Epithelial cell of esophagus (primary cell): ENCODE measurements at regions not wholly inside any gene's neighbourhood (a gene's known extent, or its start where the extent isn't known, plus 50 kb on each side); places are given as distances from the start of the nearest gene placed in this dataset.

Source experiments
- DNase-seq: peaks from one replicate; pipeline ENCODE4 v3.0.0; 2010; ENCODE audit warnings: low read depth
- H3K4me3 ChIP-seq: 2 replicates; pipeline ENCODE4 v1.5.1; 2011; ENCODE audit warnings: mild to moderate bottlenecking, low read length, control low read depth
- TF ChIP-seq, protein P1 (sequence below): IDR thresholded peaks from 2 replicates; pipeline ENCODE4 v1.5.1; 2011; ENCODE audit warnings: low read depth, mild to moderate bottlenecking, low read length, control low read depth, inconsistent platforms; ENCODE audit not compliant: insufficient read depth; ENCODE audit errors: missing control alignments

GRCh38 chr17:73831699-73832098 is 187.5 kb upstream of the SDK2 start:
- no peak overlapping the region for H3K4me3 ChIP-seq
- TF ChIP-seq, protein P1, sequence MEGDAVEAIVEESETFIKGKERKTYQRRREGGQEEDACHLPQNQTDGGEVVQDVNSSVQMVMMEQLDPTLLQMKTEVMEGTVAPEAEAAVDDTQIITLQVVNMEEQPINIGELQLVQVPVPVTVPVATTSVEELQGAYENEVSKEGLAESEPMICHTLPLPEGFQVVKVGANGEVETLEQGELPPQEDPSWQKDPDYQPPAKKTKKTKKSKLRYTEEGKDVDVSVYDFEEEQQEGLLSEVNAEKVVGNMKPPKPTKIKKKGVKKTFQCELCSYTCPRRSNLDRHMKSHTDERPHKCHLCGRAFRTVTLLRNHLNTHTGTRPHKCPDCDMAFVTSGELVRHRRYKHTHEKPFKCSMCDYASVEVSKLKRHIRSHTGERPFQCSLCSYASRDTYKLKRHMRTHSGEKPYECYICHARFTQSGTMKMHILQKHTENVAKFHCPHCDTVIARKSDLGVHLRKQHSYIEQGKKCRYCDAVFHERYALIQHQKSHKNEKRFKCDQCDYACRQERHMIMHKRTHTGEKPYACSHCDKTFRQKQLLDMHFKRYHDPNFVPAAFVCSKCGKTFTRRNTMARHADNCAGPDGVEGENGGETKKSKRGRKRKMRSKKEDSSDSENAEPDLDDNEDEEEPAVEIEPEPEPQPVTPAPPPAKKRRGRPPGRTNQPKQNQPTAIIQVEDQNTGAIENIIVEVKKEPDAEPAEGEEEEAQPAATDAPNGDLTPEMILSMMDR: no peak
- no peak for DNase-seq

DNA sequence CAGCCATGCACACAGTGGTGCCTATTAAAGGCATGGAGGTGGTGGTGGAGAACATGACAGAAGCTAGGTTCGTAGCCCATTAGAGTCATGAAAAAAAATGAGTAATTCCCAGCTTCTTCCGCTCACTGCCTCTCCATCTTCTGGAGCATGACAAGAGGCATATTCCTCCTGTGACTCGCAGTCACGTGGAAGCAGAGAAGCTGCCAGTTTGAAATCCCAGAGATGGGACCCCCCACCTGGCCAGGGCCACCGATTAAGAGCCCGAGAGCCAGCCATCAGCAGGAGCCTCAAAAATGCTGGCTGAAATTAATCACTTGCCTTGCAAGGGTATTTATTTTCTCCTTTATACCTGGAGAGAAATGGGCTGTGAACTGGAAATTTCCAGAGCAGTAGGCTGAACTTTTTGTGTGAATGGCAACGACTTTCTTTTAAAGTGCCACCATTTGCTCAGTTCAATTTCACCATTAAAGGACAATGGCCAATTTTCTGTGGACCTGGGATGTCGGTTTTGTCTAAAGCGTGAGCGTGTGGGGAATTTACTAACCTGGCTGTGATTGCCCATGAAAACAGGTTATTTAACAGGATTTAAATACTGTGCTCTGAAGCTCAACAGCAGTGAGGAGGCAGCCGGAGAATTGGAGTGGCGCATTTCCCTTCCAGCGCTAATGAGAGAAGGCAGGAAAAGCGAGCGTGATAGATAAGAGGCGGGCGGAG is 189.7 kb upstream of the SDK2 start:
- H3K4me3 ChIP-seq: no peak overlapping the region
- DNase-seq: no peak
- TF ChIP-seq, protein P1: no peak

DNA sequence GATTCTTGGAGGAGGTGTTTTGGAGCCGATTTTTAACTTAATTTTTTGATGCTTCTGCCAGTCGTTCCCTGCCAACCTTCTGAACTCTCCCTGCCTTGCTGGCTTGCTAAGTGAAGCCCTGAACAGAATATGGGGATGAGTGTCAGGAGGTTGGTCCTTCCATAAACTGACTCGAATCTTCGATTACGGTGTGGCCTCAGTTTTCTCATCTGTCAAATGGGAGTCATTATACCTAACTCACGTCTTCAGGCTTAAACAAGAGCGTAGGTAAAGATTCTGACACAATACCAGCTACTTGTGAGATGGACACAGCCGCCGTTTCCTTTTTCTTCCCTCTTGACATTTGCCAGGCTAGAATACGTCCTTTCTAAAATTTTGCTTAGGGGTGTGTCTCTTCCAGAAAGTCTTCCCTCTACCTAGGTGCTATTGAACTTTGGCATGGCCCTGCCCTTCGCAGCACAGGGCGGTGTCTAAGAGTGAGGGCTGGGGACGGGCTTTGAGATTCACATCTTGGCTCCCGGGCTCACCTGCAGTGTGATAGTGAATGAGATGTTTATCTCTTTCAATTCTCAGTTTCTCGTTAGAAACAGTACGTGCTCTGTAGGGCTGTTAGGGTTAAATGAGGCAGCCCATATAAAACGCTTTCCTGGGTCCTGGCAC is 190.6 kb upstream of the SDK2 start:
- H3K4me3 ChIP-seq: no peak overlapping the region
- TF ChIP-seq, protein P1: no peak
- no peak for DNase-seq

DNA sequence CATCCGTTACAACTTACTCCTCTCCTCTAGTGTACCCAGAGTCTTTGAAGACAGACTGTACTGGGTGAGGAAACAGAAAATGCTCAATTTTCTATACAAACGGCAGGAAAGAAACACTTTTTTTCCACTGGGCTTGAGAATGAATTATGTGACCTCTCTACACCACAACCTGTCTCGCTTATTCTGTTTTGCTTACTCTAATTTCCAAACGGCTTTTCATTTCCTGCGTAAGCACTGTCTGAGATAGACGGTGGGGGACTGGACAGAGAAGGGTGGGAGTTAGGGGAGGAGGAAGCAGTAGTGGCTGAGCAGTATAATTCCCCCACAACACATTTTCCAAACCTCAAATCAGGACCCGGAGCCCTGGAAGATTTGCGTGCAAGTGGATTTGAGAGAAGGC is 191.4 kb upstream of the SDK2 start:
- TF ChIP-seq, protein P1: no peak
- no peak for DNase-seq
- no peak overlapping the region for H3K4me3 ChIP-seq

GRCh38 chr17:73838815-73839214 is 194.6 kb upstream of the SDK2 start:
- TF ChIP-seq, protein P1: no peak
- H3K4me3 ChIP-seq: no peak overlapping the region
- no peak for DNase-seq

DNA sequence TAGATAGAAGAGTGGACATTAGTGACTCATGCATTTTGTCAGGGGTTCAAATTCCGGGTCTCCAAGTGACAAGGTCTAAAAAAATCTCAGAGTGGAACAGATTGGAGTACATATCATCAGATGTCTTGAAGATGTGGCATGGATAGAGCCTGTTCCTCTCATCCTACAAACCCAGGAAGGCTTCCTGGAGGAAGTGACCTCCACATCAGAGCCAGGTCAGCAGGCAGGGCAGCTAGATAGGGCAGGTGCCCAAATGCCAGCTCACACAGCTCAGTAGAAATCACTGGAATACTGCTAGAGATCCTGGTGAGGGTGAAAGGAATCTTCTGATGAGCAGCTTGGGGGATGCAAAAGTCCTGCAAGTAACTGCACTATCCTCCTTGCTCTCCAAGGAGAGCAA is 196.6 kb upstream of the SDK2 start:
- no peak for DNase-seq
- no peak overlapping the region for H3K4me3 ChIP-seq
- TF ChIP-seq, protein P1: no peak
